ENCODE measurements at regions not wholly inside any gene's neighbourhood (a gene's known extent, or its start where the extent isn't known, plus 50 kb on each side); places are given as distances from the start of the nearest gene placed in this dataset.

- TF ChIP-seq CTCF (IDR thresholded peaks at IDR 0.05) = no peak
- TF ChIP-seq POLR2A (IDR thresholded peaks at IDR 0.05) = no peak
These were observed 175.6 kb downstream of the MC4R start for GRCh38 chr18:60196836-60197606.

All from testis (tissue), 2 donors.